HEK293T (cell line): ENCODE measurements at regions not wholly inside any gene's neighbourhood (a gene's known extent, or its start where the extent isn't known, plus 50 kb on each side); places are given as distances from the start of the nearest gene placed in this dataset.

Experiments used
- BHLHE40 ChIP-seq: fragments of 450-650 bp; IDR thresholded peaks from 2 replicates; pipeline ENCODE4 v1.6.1; 2016; ENCODE audit warnings: mild to moderate bottlenecking, moderate library complexity, borderline replicate concordance
- HDGF ChIP-seq: fragments of 450-650 bp; IDR thresholded peaks from 2 replicates; pipeline ENCODE4 v1.6.1; 2017; ENCODE audit warnings: antibody characterized with exemption, borderline replicate concordance
- NFRKB ChIP-seq: fragments of 450-650 bp; IDR thresholded peaks from 2 replicates; pipeline ENCODE4 v1.6.1; 2016; ENCODE audit warnings: mild to moderate bottlenecking, moderate library complexity
- PKNOX1 ChIP-seq: fragments of 450-650 bp; IDR thresholded peaks from 2 replicates; pipeline ENCODE4 v1.6.1; 2016
- SP1 ChIP-seq: fragments of 450-650 bp; IDR thresholded peaks from 2 replicates; pipeline ENCODE4 v1.6.1; 2017
- SUZ12 ChIP-seq: fragments of 450-650 bp; IDR thresholded peaks from 2 replicates; pipeline ENCODE4 v1.6.1; 2016; ENCODE audit warnings: mild to moderate bottlenecking
- ZNF384 ChIP-seq: fragments of 450-650 bp; IDR thresholded peaks from 2 replicates; pipeline ENCODE4 v1.6.1; 2016

GRCh38 chr12:77685112-77685511 is 145.6 kb upstream of the NAV3 start:
- TF ChIP-seq SUZ12 (no peak), ZNF384 (no peak), HDGF (no peak), BHLHE40 (no peak), NFRKB (no peak), PKNOX1 (no peak), SP1 (no peak)
